ENCODE measurements at regions not wholly inside any gene's neighbourhood (a gene's known extent, or its start where the extent isn't known, plus 50 kb on each side); places are given as distances from the start of the nearest gene placed in this dataset.

GRCh38 chrX:42624524-42624923 lies 153.4 kb downstream of the PPP1R2C start:
- DNase-seq (ENCODE audit: low read depth in 1 of 2, low spot score in 1 of 2) = no peak

DNA sequence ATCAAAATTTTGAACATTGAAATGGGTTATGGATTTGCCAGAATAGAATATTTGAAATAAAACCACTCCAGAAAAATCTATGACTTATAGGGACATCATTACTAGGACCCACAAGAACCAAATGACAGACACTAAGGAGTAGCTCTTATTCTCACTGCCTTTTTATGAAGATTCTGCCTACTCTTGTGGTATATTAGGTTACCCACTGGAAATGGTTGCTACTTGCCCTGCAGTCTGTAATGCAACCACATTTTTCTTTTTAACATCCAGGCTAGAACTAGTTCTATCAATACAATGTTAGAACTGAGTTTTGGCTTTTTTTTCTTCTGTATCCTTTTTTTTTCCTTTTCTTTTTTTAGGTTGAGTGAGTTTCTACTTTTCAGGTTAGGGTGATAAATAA lies 158.9 kb downstream of the PPP1R2C start:
- DNase-seq (ENCODE audit: low read depth in 1 of 2, low spot score in 1 of 2) = no peak

GRCh38 chrX:42616981-42617380 lies 161.0 kb downstream of the PPP1R2C start:
- DNase-seq (ENCODE audit: low read depth in 1 of 2, low spot score in 1 of 2) = no peak

GRCh38 chrX:42615161-42615563 lies 162.8 kb downstream of the PPP1R2C start:
- DNase-seq (ENCODE audit: low read depth in 1 of 2, low spot score in 1 of 2) = no peak

DNA sequence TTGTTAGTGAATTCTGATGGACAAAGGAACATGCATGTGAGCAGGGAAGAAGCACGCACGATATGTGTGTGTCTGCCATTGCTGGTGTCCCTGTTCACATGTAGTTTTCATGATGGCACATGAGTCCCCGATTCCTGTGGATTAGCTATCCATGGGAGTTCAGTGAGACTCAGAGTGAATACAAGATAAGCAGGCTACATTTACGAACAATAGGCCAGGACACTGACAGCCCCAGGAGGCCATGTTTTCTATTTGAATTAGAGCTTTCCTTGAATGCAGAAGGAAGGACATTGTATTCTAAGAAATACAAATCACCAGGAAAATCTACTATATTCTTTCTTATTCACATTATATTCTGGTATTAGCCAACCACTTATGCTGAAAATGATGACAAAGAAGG lies 171.4 kb downstream of the PPP1R2C start:
- DNase-seq (ENCODE audit: low read depth in 1 of 2, low spot score in 1 of 2) = no peak

DNA sequence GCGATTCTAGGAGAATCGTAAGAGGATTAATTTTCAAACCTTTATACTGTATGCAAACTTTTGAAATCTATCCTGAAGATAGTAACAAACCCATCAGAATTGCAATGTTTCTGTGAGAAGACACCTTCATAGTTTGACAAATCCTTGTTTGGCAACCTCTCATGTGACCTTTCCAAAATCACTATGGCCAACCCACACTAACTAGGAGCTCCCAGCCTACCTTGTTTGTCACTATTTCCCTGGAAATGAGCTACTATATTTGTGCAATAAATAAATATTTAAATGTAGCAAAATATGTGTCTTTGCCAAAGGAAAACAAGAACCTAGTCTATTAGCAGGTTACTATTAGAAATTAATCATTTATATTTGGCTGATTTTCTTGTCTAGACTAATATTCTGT lies 173.7 kb downstream of the PPP1R2C start:
- no peak for DNase-seq (ENCODE audit: low read depth in 1 of 2, low spot score in 1 of 2)

DNA sequence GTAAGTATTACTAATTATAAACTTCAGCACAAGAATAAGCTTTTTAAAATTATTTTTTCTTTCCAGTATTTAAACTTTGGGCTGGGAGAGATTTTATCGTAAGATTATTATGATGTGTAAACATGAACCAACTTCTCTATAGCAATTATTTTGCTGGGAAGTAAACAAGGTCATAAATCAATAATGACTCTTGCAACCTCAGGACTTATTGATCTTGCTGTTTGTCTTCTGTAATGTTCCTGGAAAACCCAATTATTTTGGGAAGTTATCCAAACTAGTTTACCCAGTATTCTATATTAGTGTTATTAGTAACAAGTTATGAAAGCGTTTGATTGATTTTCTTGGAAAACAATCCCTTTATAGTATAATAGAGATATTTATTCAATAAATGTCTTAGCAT lies 174.9 kb downstream of the PPP1R2C start:
- DNase-seq (ENCODE audit: low read depth in 1 of 2, low spot score in 1 of 2) = no peak

DNA sequence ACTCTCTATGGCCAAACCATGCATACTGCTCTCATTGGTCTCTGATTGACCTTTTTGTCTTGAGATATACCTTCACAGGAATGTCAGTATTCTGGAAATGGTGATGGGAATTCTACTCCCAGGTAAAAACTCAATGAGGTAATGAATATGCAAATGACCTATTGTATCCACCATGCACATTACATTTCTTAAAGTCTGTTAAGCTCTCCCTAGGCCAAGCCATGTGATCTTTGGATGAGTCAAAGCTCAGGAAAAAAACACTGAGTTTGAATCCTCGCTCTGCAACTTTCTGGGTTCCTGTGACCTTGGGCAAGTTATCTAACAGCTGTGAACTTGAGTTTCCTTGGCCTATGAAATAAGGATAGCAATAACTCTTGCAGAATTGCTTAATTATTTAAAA lies 175.4 kb downstream of the PPP1R2C start:
- DNase-seq (ENCODE audit: low read depth in 1 of 2, low spot score in 1 of 2) = no peak

- no peak for DNase-seq (ENCODE audit: low read depth in 1 of 2, low spot score in 1 of 2)
These were observed 175.8 kb downstream of the PPP1R2C start for GRCh38 chrX:42602136-42602535.

DNA sequence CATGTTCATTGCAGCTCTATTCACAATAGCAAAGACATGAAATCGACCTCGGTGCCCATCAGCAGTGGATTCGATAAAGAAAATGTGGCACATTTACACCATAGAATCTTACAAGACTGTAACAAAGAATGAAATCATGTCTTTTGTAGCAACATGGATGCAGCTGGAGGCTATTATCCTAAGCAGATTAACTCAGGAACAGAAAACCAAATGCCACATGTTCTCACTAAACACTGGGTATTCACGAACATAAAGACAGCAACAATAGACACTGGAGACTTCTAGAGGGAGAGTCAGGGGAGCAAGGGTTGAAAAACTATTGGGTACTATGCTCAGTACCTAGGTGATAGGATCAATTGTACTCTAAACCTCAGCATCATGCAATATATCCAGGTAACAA lies 180.5 kb downstream of the PPP1R2C start:
- DNase-seq (ENCODE audit: low read depth in 1 of 2, low spot score in 1 of 2) = no peak

GRCh38 chrX:42585842-42586621 lies 191.9 kb downstream of the PPP1R2C start:
- no peak for DNase-seq (ENCODE audit: low read depth in 1 of 2, low spot score in 1 of 2)

- no peak for DNase-seq (ENCODE audit: low read depth in 1 of 2, low spot score in 1 of 2)
These were observed 200.0 kb downstream of the PPP1R2C start for GRCh38 chrX:42577936-42578470.

- DNase-seq (ENCODE audit: low read depth in 1 of 2, low spot score in 1 of 2) = no peak
These were observed 210.7 kb downstream of the PPP1R2C start for GRCh38 chrX:42567268-42567667.

DNA sequence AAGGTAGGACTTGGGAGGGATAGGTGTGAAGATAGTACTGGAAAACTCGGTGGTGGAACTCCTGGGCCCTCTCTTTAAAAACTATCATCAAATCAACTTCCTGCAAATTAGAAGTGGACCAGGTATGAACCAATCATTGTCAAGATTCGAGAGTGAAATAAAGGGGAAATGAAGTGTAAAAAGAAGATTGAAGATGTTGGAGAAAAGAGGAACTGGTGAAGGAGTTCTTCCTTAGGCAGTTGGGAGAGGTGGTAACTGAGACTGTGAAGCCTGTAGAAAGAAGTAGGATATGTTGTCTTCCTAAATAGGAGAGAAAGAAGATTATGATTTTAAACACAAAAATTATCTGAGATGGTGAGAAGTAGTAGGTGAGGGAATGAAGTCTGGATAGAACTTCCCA lies 212.2 kb downstream of the PPP1R2C start:
- DNase-seq (ENCODE audit: low read depth in 1 of 2, low spot score in 1 of 2) = no peak

GRCh38 chrX:42546800-42547199 lies 231.2 kb downstream of the PPP1R2C start:
- DNase-seq (ENCODE audit: low read depth in 1 of 2, low spot score in 1 of 2) = no peak

DNA sequence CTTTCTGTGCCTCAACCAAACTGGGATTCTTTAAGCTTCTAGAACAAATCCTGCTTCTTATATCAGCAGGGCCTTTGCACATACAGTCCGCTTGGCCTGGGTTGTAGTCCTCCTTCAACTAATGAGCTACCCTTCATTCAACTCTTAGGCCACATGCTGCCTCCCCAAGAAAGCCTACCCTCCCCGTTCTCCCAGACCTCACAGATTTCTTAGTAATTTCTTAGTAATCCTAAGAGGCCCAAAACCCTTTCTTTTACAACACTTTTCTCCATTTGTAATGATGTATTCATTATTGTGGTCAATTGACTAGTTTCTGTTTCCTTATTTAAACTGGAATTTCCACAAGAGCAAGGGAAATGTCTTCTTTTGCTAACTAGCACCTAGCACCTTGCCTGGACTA lies 233.1 kb downstream of the PPP1R2C start:
- DNase-seq (ENCODE audit: low read depth in 1 of 2, low spot score in 1 of 2) = no peak

DNA sequence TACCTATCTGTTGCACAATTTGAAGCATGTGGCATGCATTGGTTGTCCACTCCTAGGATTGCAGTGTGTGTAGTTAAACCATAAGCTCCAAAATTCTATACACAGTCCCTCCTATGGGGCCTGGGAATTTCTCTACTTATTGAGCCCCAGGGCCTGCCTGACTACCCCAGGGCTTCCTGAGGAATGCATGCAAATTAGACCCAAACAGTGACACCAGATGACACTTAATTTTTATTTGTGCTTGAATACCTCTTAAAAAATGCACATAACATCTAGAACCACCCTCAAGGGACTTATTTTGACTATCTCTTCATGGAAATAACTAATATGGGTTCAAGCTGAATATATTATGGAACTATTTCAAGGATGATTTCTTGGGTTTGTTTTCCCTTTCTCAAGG lies 236.4 kb downstream of the PPP1R2C start:
- DNase-seq (ENCODE audit: low read depth in 1 of 2, low spot score in 1 of 2) = no peak

GRCh38 chrX:42540146-42540545 lies 237.8 kb downstream of the PPP1R2C start:
- no peak for DNase-seq (ENCODE audit: low read depth in 1 of 2, low spot score in 1 of 2)

DNA sequence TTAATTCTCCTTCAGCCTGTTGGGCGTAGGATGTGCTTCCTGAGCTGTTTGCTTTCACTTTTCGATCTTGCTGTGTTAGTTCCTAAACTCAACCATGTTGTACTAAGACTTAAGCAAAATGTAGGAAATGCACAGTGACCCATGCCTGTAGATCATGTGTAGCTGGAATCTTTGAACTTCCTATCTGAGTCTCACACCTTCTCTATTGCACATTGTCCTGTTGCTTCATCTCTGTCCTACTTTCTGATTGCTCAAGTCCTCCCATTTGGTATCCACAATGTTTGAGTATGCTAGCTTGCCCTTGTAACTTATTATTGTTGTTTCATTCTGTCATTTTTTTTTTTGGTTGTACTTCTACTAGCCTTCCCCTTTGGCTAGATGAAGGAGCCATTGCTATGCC lies 239.6 kb downstream of the PPP1R2C start:
- no peak for DNase-seq (ENCODE audit: low read depth in 1 of 2, low spot score in 1 of 2)

GRCh38 chrX:42536286-42536685 lies 241.7 kb downstream of the PPP1R2C start:
- no peak for DNase-seq (ENCODE audit: low read depth in 1 of 2, low spot score in 1 of 2)

- DNase-seq (ENCODE audit: low read depth in 1 of 2, low spot score in 1 of 2) = no peak
These were observed 242.7 kb downstream of the PPP1R2C start for GRCh38 chrX:42535233-42535632.

DNA sequence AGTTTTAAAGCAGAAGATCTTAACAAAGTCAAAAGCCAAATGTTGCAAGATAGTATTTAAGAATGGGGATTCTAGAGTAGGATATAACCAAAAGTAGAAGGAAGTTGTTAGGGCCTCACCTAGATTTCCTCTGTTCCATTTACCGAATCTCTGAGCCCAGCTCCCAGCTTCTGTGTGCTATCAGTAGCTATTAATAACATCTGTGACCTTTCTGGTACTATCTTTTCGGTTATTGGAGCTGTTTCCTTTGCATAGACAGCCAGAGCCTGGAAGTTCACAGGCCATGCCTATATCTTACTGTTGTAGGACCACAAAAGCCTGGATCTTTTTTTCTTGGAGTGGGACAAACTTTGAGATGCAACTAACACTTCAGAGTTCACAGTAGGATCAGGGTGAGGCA lies 244.2 kb downstream of the PPP1R2C start:
- DNase-seq (ENCODE audit: low read depth in 1 of 2, low spot score in 1 of 2) = no peak

GRCh38 chrX:42531441-42531840 lies 246.5 kb downstream of the PPP1R2C start:
- DNase-seq (ENCODE audit: low read depth in 1 of 2, low spot score in 1 of 2) = no peak
